CD4-positive, CD25-positive, alpha-beta regulatory T cell (primary cell): ENCODE measurements at regions not wholly inside any gene's neighbourhood (a gene's known extent, or its start where the extent isn't known, plus 50 kb on each side); places are given as distances from the start of the nearest gene placed in this dataset.

Experiments used
- ATAC-seq, 2 donors: fragments of 150-1000 bp; cut with Tn5 transposase; one replicate each; pipeline ENCODE4 v1.10.0; 2021; ENCODE audit warnings: low read depth in 2 of 2, moderate number of reproducible peaks in 2 of 2, moderate library complexity in 1 of 2
- DNase-seq, 3 donors: peaks; one replicate each; pipeline versions ENCODE4 v3.0.0 to v3.0.0-alpha.2; 2012 to 2022; ENCODE audit warnings: mixed read lengths in 1 of 3
- H3K27ac ChIP-seq: one replicate; pipeline ENCODE4 v1.7.0; 2013; ENCODE audit warnings: mild to moderate bottlenecking, low read length; ENCODE audit not compliant: insufficient read depth, poor library complexity, severe bottlenecking
- H3K27me3 ChIP-seq: one replicate; pipeline ENCODE4 v1.7.0; 2013; ENCODE audit warnings: low read length; ENCODE audit not compliant: control insufficient read depth, insufficient read depth
- H3K36me3 ChIP-seq: one replicate; pipeline ENCODE4 v1.7.0; 2013; ENCODE audit warnings: mild to moderate bottlenecking, low read length, moderate library complexity; ENCODE audit not compliant: control insufficient read depth, insufficient read depth
- H3K4me1 ChIP-seq: 2 replicates; pipeline ENCODE4 v1.7.0; 2013; ENCODE audit warnings: mild to moderate bottlenecking, low read length; ENCODE audit not compliant: insufficient read depth, control insufficient read depth, poor library complexity, severe bottlenecking
- H3K4me3 ChIP-seq: one replicate; pipeline ENCODE4 v1.7.0; 2013; ENCODE audit warnings: low read depth, mild to moderate bottlenecking, low read length, moderate library complexity
- H3K9me3 ChIP-seq, 2 experiments: 1 replicate in 1 of 2; 2 replicates in 1 of 2; pipeline ENCODE4 v1.7.0; 2013; ENCODE audit warnings: low read length in 2 of 2, mild to moderate bottlenecking in 1 of 2, moderate library complexity in 1 of 2; ENCODE audit not compliant: control insufficient read depth in 2 of 2
- H3K27ac Mint-ChIP-seq, 3 donors: one replicate each; pipeline ENCODE4 v1.8.0; 2020 to 2022; ENCODE audit warnings: mild to moderate bottlenecking in 3 of 3, mixed read lengths in 3 of 3, moderate library complexity in 2 of 3
- H3K27me3 Mint-ChIP-seq: one replicate; pipeline ENCODE4 v1.8.0; 2022; ENCODE audit warnings: mild to moderate bottlenecking, mixed read lengths
- H3K36me3 Mint-ChIP-seq: one replicate; pipeline ENCODE4 v1.8.0; 2020; ENCODE audit warnings: mixed read lengths
- H3K4me1 Mint-ChIP-seq, 4 donors: one replicate each; pipeline ENCODE4 v1.8.0; 2020 to 2022; ENCODE audit warnings: mixed read lengths in 4 of 4, mild to moderate bottlenecking in 1 of 4
- H3K4me3 Mint-ChIP-seq, 4 donors: one replicate each; pipeline ENCODE4 v1.8.0; 2020 to 2022; ENCODE audit warnings: mild to moderate bottlenecking in 4 of 4, mixed read lengths in 4 of 4, moderate library complexity in 3 of 4
- H3K9me3 Mint-ChIP-seq, 7 donors: one replicate each; pipeline ENCODE4 v1.8.0; 2020 to 2022; ENCODE audit warnings: mixed read lengths in 7 of 7, mild to moderate bottlenecking in 3 of 7, moderate library complexity in 2 of 7

DNA sequence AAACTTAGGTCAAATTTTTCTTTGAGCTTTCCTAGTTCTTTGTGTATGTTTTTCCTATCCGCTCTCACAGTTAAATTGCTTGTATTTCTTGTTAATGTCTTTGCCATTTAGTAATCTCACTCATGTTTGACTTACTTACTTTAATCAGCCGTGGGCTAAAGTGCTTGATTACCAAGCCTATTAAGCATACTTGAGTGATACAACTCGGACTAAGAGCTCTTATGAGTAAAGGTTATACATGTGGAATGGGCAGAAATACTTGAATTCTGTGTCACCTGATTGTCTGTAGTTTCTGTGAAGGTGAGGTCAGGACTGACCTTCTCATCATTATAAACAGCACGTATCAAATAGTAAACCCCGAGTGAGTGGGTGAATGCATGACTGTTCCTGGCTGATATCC is 664.5 kb downstream of the PDHA2 start:
- Histone ChIP-seq H3K4me1 (no peaks in the 10 kb centered on the region), H3K27me3 (no peaks in the 10 kb centered on the region), H3K27ac (no peak overlapping the region), H3K9me3 (peaks cover 0 to 1% of the 10 kb centered on the region in 2 experiments), H3K36me3 (no peaks in the 10 kb centered on the region), H3K4me3 (no peak overlapping the region)
- H3K4me1 Mint-ChIP-seq = no peaks in the 10 kb centered on the region
- ATAC-seq (no peak), DNase-seq (no peak)
- H3K27me3 Mint-ChIP-seq = no peaks in the 10 kb centered on the region
- H3K36me3 Mint-ChIP-seq = no peaks in the 10 kb centered on the region
- peaks cover 3 to 14% (median 9%) of the 10 kb centered on the region in 7 donors for H3K9me3 Mint-ChIP-seq
- H3K27ac Mint-ChIP-seq = no peak overlapping the region
- no peak overlapping the region for H3K4me3 Mint-ChIP-seq

DNA sequence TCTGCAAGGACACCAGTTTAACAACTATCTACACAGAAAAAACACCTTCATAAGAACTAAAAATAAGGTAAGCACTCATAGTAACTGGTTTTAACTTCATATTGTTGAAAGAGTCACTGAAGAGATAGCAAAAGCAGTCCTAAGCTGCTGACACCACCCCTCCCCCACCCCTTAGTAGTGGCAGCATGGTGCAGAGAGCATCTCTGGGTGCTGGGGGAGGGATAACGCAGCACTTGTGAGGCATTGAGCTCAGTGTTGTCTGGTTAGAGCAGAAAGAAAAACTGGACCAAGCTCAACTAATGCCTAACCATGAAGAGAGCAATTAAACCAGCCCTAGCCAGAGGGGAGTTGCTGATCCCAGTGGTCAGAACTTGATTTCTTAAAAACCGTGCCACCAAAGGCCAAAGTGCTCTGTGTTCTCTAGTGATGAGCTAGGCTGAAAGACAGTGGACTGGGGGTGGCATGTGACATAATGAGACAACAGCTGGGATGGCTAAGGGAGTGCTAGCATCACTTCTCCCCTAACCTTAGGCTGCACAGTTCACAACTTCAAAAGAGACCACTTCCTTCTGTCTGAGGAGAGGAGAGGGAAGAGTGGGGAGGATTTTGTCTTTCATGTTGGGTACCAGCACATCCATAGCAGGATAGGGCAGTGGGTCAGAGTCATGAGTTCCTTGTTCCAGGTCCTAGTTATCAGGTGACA is 669.3 kb downstream of the PDHA2 start:
- Histone ChIP-seq H3K36me3 (no peaks in the 10 kb centered on the region), H3K9me3 (no peaks in the 10 kb centered on the region), H3K27ac (no peak overlapping the region), H3K4me3 (no peak overlapping the region), H3K4me1 (no peaks in the 10 kb centered on the region), H3K27me3 (no peaks in the 10 kb centered on the region)
- no peak for DNase-seq
- no peak for ATAC-seq
- H3K4me1 Mint-ChIP-seq = no peaks in the 10 kb centered on the region
- H3K27me3 Mint-ChIP-seq = no peaks in the 10 kb centered on the region
- no peaks in the 10 kb centered on the region for H3K36me3 Mint-ChIP-seq
- peaks cover 3 to 12% (median 6%) of the 10 kb centered on the region in 7 donors for H3K9me3 Mint-ChIP-seq
- no peak overlapping the region for H3K27ac Mint-ChIP-seq
- no peak overlapping the region for H3K4me3 Mint-ChIP-seq

DNA sequence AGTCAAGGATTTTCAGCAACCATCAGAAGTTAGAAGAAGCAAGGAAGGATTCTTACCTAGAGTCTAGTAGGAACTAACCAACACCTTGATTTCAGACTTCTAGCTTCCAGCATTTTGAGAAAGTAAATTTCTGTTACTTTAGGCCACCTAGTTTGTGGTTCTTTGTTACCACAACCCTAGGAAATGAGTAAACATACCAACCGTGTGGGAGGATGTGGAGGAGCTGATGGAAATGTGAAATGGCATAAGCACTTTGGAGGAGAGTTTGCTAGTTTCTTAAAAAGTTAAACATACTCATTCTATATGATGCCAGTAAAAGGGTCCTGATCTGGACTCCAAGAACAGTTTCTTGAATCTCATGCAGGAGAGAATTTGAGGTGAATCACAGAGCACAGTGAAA is 679.4 kb downstream of the PDHA2 start:
- no peaks in the 10 kb centered on the region for H3K27me3 Mint-ChIP-seq

DNA sequence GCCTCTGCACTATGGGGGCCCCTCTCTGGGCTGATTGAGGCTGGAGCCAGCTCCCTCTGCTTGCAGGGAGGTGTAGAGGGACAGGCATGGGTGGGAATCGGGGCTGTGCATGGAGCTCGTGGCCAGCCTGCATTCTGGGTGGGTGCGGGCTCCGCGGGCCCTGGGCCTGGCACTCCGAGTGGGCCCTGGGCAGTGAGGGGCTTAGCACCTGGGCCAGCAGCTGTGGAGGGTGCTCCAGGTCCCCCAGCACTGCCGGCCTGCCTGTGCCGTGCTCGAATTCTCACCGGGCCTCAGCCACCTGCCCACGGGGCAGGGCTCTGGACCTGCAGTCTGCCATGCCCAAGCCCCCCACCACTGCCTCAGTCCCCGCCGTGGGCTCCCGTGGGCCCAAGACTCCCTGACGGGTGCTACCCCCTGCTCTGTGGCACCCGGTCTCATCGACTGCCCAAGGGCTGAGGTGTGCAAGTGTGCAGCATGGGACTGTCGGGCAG is 681.2 kb downstream of the PDHA2 start:
- Mint-ChIP-seq H3K9me3 (peaks cover 0 to 15% (median 4%) of the 10 kb centered on the region in 7 donors), H3K36me3 (no peaks in the 10 kb centered on the region), H3K4me3 (no peak overlapping the region), H3K27ac (no peak overlapping the region), H3K27me3 (no peaks in the 10 kb centered on the region), H3K4me1 (no peaks in the 10 kb centered on the region)
- DNase-seq = no peak
- no peaks in the 10 kb centered on the region for H3K4me1 ChIP-seq
- no peak overlapping the region for H3K27ac ChIP-seq
- no peaks in the 10 kb centered on the region for H3K27me3 ChIP-seq
- H3K36me3 ChIP-seq = no peaks in the 10 kb centered on the region
- no peaks in the 10 kb centered on the region for H3K9me3 ChIP-seq
- no peak overlapping the region for H3K4me3 ChIP-seq
- no peak for ATAC-seq

More for the DNA sequence above, 679.4 kb downstream of the PDHA2 start:
- H3K9me3 ChIP-seq = no peaks in the 10 kb centered on the region
- no peaks in the 10 kb centered on the region for H3K4me1 ChIP-seq
- Mint-ChIP-seq H3K9me3 (peaks cover 3 to 17% (median 8%) of the 10 kb centered on the region in 7 donors), H3K36me3 (no peaks in the 10 kb centered on the region), H3K4me1 (no peaks in the 10 kb centered on the region), H3K27ac (no peak overlapping the region), H3K4me3 (no peak overlapping the region)
- no peak overlapping the region for H3K27ac ChIP-seq
- no peaks in the 10 kb centered on the region for H3K27me3 ChIP-seq
- ATAC-seq (no peak), DNase-seq (no peak)
- no peaks in the 10 kb centered on the region for H3K36me3 ChIP-seq
- H3K4me3 ChIP-seq = no peak overlapping the region

DNA sequence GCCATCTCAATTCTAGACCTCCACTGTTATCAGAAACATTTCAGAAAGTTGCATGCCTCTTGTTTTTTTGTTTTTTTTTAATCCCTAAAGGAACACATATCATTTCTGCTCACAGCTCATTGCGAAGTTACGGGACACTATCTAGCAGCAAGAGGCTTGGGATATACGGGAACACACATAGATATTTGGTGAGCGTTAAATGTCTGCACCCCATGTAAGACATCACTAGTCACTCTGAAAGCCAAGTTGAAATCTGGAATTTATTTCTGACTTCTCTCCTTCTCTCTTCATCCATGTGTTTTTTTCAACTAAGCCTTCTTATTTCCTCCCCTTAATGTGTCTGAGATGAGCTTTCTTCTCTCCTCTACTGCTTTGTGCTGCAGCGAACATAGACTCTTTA is 683.7 kb downstream of the PDHA2 start:
- Histone ChIP-seq H3K4me3 (no peak overlapping the region), H3K9me3 (no peaks in the 10 kb centered on the region), H3K36me3 (no peaks in the 10 kb centered on the region), H3K4me1 (no peaks in the 10 kb centered on the region), H3K27ac (no peak overlapping the region), H3K27me3 (no peaks in the 10 kb centered on the region)
- no peaks in the 10 kb centered on the region for H3K27me3 Mint-ChIP-seq
- DNase-seq = no peak
- H3K36me3 Mint-ChIP-seq = no peaks in the 10 kb centered on the region
- no peak for ATAC-seq
- no peaks in the 10 kb centered on the region for H3K4me1 Mint-ChIP-seq
- no peak overlapping the region for H3K4me3 Mint-ChIP-seq
- no peak overlapping the region for H3K27ac Mint-ChIP-seq
- H3K9me3 Mint-ChIP-seq = peaks cover 0 to 11% (median 4%) of the 10 kb centered on the region in 7 donors

DNA sequence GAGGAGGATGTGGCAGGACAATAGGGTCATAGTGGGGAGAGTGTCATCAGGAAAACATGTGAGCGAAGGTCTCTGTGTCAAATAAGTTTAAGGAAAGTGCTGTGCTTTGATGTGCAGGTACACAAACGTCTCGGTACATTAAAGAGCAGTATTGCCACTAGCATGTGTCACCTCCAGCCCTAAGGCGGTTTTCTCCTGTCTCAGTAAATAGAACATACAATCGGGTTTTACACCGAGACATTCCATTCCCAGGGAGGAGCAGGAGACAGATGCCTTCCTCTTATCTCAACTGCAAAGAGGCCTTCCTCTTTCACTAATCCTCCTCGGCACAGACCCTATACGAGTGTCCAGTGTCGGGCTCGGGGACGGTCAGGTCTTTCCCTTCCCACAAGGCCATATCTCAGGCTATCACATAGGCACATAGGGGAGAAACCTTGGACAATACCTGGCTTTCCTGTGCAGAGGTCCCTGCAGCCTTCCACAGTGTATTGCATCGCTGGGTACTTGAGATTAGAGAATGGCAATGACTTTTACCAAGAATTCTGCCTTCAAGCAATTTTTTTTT is 684.5 kb downstream of the PDHA2 start:
- Mint-ChIP-seq H3K27me3 (no peaks in the 10 kb centered on the region), H3K9me3 (peaks cover 0 to 12% (median 4%) of the 10 kb centered on the region in 7 donors), H3K4me1 (no peaks in the 10 kb centered on the region), H3K4me3 (no peak overlapping the region), H3K36me3 (no peaks in the 10 kb centered on the region), H3K27ac (no peak overlapping the region)
- H3K4me3 ChIP-seq = no peak overlapping the region
- no peaks in the 10 kb centered on the region for H3K36me3 ChIP-seq
- no peaks in the 10 kb centered on the region for H3K9me3 ChIP-seq
- ATAC-seq (no peak), DNase-seq (no peak)
- no peaks in the 10 kb centered on the region for H3K4me1 ChIP-seq
- H3K27ac ChIP-seq = no peak overlapping the region
- H3K27me3 ChIP-seq = no peaks in the 10 kb centered on the region

DNA sequence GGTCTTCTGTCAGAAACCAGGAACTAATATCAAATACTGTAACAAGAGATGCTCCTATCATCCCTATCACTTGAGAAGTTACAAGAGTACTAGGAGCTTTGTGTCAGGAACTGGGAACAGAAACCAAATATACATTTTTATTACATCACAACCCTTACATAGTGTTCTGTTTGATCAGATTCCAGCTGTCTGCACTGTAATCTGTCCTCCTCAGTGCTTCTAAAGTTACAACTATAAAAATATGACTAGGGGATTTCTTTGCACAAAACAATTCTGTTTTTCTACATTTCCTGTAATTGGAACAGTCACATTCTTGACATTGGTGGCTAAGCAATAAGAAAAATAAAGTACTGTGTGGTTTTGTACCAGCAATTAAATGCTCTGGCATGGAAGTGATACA is 686.0 kb downstream of the PDHA2 start:
- H3K36me3 Mint-ChIP-seq = no peaks in the 10 kb centered on the region

DNA sequence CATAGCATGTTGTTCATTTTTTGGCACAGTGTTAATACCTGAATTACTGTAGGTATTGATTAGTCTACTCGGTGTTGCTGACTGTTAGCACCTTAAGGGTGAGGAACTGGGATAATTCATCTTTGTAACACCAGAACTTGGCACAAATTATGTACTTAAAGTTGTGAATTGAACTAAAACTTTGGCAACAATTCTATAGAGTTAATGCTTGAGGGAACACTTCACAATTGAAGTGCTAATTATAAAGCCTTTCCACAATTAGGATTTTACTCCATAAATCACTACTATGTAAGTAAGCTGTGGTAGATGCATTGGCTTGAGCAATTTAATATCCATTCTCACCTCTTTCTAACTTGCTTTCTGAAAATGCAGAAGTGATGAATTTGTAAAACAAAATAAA is 686.7 kb downstream of the PDHA2 start:
- no peaks in the 10 kb centered on the region for H3K4me1 ChIP-seq
- H3K36me3 ChIP-seq = no peaks in the 10 kb centered on the region
- no peak for DNase-seq
- H3K36me3 Mint-ChIP-seq = no peaks in the 10 kb centered on the region
- peaks cover 2 to 11% (median 5%) of the 10 kb centered on the region in 7 donors for H3K9me3 Mint-ChIP-seq
- no peaks in the 10 kb centered on the region for H3K27me3 Mint-ChIP-seq
- no peaks in the 10 kb centered on the region for H3K27me3 ChIP-seq
- ATAC-seq = no peak
- no peak overlapping the region for H3K4me3 ChIP-seq
- no peaks in the 10 kb centered on the region for H3K4me1 Mint-ChIP-seq
- H3K27ac ChIP-seq = no peak overlapping the region
- no peak overlapping the region for H3K4me3 Mint-ChIP-seq
- H3K27ac Mint-ChIP-seq = no peak overlapping the region
- no peaks in the 10 kb centered on the region for H3K9me3 ChIP-seq

More for the DNA sequence above, 686.0 kb downstream of the PDHA2 start:
- ATAC-seq = no peak
- Mint-ChIP-seq H3K27me3 (no peaks in the 10 kb centered on the region), H3K4me3 (no peak overlapping the region), H3K9me3 (peaks cover 2 to 11% (median 5%) of the 10 kb centered on the region in 7 donors), H3K27ac (no peak overlapping the region), H3K4me1 (no peaks in the 10 kb centered on the region)
- H3K27me3 ChIP-seq = no peaks in the 10 kb centered on the region
- no peaks in the 10 kb centered on the region for H3K36me3 ChIP-seq
- no peak overlapping the region for H3K4me3 ChIP-seq
- no peak for DNase-seq
- no peak overlapping the region for H3K27ac ChIP-seq
- H3K4me1 ChIP-seq = no peaks in the 10 kb centered on the region
- no peaks in the 10 kb centered on the region for H3K9me3 ChIP-seq
